ENCODE measurements at regions not wholly inside any gene's neighbourhood (a gene's known extent, or its start where the extent isn't known, plus 50 kb on each side); places are given as distances from the start of the nearest gene placed in this dataset.
"Not testable (repeated sequence)": the region's sequence is repeated elsewhere in the genome, so short reads cannot be mapped to it uniquely, and the experiment has no call there.

DNA sequence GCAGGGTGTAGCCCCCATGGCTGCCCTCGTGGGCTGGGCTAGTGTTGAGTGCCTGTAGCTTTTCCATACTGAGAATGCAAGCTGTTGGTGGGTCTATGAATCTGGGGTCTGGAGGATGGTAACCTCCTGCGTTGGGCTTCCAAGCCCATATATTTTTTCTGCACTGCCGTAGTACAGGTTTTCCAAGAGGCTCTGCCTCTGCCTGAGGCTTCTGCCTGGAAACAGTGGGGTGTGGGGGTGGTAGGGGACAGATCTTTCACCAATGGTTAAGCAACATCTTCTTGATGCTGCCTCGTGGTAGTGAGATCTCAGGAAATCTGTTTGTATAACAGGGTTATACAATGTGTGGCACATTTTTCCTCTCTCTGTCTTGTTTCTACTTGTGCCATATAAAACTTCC lies 189.0 kb upstream of the ZNF519 start:
- DNase-seq = not testable (repeated sequence)

DNA sequence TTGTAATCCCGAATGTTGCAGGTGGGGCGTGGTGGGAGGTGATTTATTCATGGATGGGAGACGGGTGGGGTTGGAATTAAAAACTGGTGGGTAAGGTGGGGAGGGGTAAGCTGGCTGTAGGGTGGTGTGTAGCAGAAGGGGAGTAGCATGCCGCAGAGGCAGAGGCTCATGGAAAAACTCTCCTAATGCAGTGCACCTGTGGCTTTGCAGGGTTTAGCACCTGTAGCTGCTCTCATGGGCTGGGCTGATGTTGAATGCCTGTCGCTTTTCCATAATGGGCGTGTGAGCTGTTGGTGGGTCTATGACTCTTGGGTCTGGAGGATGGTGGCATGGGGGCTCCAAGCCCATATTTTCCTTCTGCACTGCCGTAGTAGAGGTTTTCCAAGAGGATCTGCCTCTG lies 169.0 kb upstream of the ZNF519 start:
- DNase-seq = not testable (repeated sequence)

- DNase-seq = not testable (repeated sequence)
Measured at GRCh38 chr18:14295081-14295480, 162.8 kb upstream of the ZNF519 start.

DNA sequence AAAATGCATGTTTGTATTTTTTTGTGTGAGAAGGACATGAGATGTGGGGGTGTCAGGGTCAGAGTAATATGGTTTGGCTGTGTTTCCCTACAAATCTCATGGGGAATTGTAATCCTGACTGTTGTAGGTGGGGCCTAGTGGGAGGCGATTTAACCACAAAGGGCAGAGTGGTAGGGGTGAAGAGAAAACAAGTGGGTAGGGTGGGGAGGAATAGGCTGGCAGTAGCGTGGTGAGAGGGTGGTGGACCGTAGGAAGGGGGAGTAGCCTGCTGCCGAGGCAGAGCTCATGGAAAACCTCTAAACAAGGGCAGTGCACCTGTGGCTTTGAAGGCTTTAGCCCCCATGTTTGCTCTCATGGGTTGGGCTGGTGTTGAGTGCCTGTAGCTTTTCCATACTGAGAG lies 152.8 kb upstream of the ZNF519 start:
- no peak for DNase-seq

DNA sequence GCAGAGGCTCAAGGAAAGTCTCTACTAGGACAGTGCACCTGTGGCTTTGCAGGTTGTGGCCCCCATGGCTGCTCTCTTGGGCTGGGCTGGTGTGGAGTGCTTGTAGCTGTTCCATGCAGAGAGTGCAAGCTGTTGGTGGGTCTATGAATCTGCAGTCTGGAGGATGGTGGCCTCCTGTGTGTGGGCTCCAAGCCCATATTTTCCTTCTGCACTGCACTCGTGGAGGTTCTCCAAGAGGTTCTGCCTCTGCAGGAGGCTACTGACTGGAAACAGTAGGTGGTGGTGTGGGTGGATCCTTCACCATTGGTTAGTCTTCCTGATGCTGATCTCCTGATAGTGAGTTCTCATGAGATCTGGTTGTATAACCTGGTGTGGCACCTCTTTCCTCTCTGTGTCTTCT lies 143.2 kb upstream of the ZNF519 start:
- DNase-seq = not testable (repeated sequence)

- not testable (repeated sequence) for DNase-seq
Measured at GRCh38 chr18:14265637-14266410, 133.6 kb upstream of the ZNF519 start.

DNA sequence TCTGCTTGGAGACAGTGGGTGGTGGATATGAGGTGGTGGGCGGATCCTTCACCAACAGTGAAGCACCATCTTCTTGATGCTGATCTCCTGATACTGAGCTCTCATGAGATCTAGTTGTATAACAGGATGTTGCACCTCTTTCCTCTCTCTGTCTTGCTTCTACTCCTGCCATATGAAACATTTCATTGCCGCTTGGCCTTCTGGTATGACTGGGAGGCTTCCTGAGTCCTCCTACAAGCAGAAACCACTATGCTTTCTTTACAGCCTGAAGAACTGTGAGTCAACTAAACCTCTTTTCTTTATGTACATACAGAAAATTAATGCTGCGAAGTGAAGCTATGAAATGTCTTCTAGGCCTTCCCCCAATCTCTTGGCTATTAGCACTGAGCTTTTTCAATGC lies 130.6 kb upstream of the ZNF519 start:
- DNase-seq = not testable (repeated sequence)

DNA sequence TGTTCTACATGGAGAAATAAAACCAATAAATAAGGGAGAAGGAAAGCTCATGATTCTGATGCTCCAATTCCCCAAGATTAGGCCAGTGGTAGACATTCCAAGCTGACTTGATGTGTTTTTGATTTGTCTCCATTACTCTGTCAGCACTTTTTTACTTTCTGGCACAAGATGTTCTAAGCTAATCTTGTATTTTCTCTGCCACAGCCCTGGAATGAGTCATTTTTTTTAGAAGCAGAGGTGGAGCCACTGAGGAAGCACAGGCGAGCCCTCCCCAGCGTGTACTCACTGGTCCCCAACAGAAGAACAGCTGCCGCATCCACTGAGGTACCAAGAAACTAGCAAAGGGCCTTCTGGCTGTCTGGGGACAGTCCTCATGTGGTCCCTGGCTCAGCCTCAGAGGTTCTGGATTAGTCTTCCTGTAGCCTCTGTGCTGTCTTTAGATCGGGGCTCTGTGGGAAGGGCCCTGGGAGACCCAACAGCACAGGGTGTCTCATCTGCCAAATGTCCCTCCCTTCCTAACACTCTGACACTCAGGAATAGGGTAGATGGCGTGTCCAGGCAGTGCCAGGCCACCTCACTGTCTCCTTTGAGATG lies 117.9 kb upstream of the ZNF519 start:
- DNase-seq = not testable (repeated sequence)

DNA sequence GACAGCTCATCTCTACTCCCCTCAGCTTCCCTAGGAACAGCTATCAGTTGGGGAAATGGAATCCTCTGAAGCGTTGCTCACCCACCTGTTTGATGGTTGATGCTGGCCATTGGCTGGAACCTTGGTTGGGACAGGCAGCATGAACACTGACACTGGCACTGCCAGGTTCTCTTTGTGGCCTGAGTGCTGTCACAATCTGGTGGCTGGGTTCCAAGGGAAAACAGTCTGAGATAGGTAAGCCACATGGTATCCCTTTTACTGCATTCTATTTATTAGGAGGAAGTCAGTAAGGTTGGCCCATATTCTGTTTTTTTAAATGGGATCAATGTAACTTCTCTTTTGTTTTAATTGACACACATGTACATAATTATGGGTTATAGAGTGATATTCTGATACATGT lies 107.0 kb upstream of the ZNF519 start:
- not testable (repeated sequence) for DNase-seq

GRCh38 chr18:14236356-14237048 lies 104.3 kb upstream of the ZNF519 start:
- DNase-seq = not testable (repeated sequence)

- not testable (repeated sequence) for DNase-seq
Measured at GRCh38 chr18:14225286-14225679, 93.0 kb upstream of the ZNF519 start.

DNA sequence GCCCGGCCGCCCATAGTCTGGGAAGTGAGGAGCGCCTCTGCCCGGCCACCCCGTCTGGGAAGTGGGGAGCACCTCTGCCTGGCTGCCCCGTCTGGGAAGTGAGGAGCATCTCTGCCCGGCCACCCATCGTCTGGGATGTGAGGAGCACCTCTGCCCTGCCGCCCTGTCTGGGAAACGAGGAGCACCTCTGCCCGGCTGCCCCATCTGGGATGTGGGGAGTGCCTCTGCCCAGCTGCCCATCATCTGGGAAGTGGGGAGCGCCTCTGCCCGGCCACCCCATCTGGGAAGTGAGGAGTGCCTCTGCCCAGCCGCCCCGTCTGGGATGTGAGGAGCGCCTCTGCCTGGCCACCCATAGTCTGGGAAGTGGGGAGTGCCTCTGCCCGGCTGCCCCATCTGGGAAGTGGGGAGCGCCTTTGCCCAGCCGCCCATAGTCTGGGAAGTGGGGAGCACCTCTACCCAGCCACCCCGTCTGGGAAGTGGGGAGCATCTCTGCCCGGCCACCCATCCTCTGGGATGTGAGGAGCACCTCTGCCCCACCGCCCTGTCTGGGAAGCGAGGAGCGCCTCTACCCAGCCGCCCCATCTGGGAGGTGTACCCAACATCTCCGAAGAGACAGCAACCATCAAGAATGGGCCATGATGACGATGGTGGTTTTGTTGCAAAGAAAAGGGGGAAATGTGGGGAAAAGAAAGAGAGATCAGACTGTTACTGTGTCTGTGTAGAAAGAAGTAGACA lies 92.5 kb upstream of the ZNF519 start:
- not testable (repeated sequence) for DNase-seq

GRCh38 chr18:14223919-14224318 lies 91.7 kb upstream of the ZNF519 start:
- not testable (repeated sequence) for DNase-seq

GRCh38 chr18:14223231-14223822 lies 91.1 kb upstream of the ZNF519 start:
- DNase-seq = not testable (repeated sequence)

- DNase-seq = not testable (repeated sequence)
Measured at GRCh38 chr18:14222354-14223221, 90.4 kb upstream of the ZNF519 start.

GRCh38 chr18:14221689-14222088 lies 89.5 kb upstream of the ZNF519 start:
- no peak for DNase-seq

DNA sequence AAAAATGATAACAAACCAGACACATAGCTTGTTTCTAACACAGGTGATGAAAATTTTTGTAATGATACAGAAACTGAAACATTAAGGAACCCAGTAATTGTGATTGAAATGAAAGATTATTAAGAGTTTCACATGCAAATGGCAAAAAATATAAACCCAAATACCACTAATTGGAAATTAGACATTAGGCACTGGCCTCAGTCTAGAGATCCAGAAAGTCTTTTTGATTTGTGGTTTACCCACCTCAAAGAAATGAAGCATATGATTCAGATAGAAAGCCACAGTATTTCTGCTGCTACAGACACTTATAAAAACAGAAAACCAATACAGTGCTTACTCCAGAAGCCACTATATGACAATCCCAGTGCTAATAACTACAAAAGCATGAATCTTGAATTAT lies 83.7 kb upstream of the ZNF519 start:
- not testable (repeated sequence) for DNase-seq

GRCh38 chr18:14203424-14203823 lies 71.2 kb upstream of the ZNF519 start:
- DNase-seq = not testable (repeated sequence)

GRCh38 chr18:14190776-14191442 lies 58.7 kb upstream of the ZNF519 start:
- DNase-seq = not testable (repeated sequence)

GRCh38 chr18:14189858-14190257 lies 57.6 kb upstream of the ZNF519 start:
- DNase-seq = no peak
